ENCODE measurements at regions not wholly inside any gene's neighbourhood (a gene's known extent, or its start where the extent isn't known, plus 50 kb on each side); places are given as distances from the start of the nearest gene placed in this dataset.
A peak's percentile ranks its signal among the peaks of the same experiment; 100 is the strongest.

GRCh38 chrX:69110116-69110530 lies 55.1 kb downstream of the PJA1 start:
- DNase-seq: no peak

- DNase-seq: no peak
These were observed 55.5 kb downstream of the PJA1 start for GRCh38 chrX:69109706-69110105.

GRCh38 chrX:69109036-69109663 lies 56.1 kb downstream of the PJA1 start:
- DNase-seq: no peak

- DNase-seq: no peak
These were observed 57.4 kb downstream of the PJA1 start for GRCh38 chrX:69107747-69108401.

GRCh38 chrX:69107231-69107739 lies 58.0 kb downstream of the PJA1 start:
- DNase-seq: no peak

GRCh38 chrX:69104756-69105434 lies 60.4 kb downstream of the PJA1 start:
- no peak for DNase-seq

- DNase-seq: no peak
These were observed 61.7 kb downstream of the PJA1 start for GRCh38 chrX:69103539-69103938.

- DNase-seq: no peak
These were observed 62.5 kb downstream of the PJA1 start for GRCh38 chrX:69102612-69103194.

GRCh38 chrX:69101683-69102251 lies 63.5 kb downstream of the PJA1 start:
- DNase-seq: no peak

GRCh38 chrX:69100478-69100877 lies 64.8 kb downstream of the PJA1 start:
- no peak for DNase-seq

GRCh38 chrX:69097451-69098236 lies 67.6 kb downstream of the PJA1 start:
- DNase-seq: no peak

GRCh38 chrX:69096963-69097362 lies 68.3 kb downstream of the PJA1 start:
- DNase-seq: no peak

- DNase-seq: no peak
These were observed 70.1 kb downstream of the PJA1 start for GRCh38 chrX:69094977-69095669.

- peak; percentile 0 for DNase-seq
These were observed 71.0 kb downstream of the PJA1 start for GRCh38 chrX:69093960-69094871.

- no peak for DNase-seq
These were observed 75.2 kb downstream of the PJA1 start for GRCh38 chrX:69090022-69090421.

- DNase-seq: no peak
These were observed 76.0 kb downstream of the PJA1 start for GRCh38 chrX:69089203-69089602.

- no peak for DNase-seq
These were observed 76.9 kb downstream of the PJA1 start for GRCh38 chrX:69088171-69088938.

GRCh38 chrX:69085826-69086225 lies 79.4 kb downstream of the PJA1 start:
- DNase-seq: no peak

- DNase-seq: no peak
These were observed 80.1 kb downstream of the PJA1 start for GRCh38 chrX:69085151-69085550.

- DNase-seq: no peak
These were observed 81.5 kb downstream of the PJA1 start for GRCh38 chrX:69083801-69084200.

Data from KG1 (cell line).